ENCODE measurements at regions not wholly inside any gene's neighbourhood (a gene's known extent, or its start where the extent isn't known, plus 50 kb on each side); places are given as distances from the start of the nearest gene placed in this dataset.

DNA sequence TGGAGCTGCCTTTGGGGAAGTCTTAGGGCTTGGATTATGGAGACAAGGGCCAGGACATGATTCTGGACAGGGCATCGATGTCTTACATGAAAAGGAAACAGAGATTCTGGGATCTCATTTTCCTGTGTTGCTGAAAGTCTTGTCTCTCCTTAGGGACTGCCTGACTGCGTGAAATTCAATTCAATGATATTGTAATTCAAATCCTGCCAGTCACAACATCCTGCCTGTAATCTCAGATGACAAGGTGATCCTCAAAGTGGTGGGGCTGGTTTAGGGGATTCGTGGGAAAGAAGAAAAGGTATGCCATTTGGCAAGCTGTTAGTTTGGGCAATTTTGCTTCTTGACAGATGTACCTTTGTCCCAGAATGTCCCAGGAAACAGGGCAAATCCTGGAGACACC lies 129.1 kb downstream of the KBTBD8 start (continued):
- no peak for TF ChIP-seq CHD2 (IDR thresholded peaks at IDR 0.05; ENCODE audit: low read length)
- no peak for TF ChIP-seq EGR1 (IDR thresholded peaks at IDR 0.05; ENCODE audit: borderline replicate concordance, low read depth, low read length)
- no peak for TF ChIP-seq RXRA (IDR thresholded peaks at IDR 0.05; ENCODE audit: insufficient read depth, low read depth, low read length)
- TF ChIP-seq, protein P1, sequence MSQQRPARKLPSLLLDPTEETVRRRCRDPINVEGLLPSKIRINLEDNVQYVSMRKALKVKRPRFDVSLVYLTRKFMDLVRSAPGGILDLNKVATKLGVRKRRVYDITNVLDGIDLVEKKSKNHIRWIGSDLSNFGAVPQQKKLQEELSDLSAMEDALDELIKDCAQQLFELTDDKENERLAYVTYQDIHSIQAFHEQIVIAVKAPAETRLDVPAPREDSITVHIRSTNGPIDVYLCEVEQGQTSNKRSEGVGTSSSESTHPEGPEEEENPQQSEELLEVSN (IDR thresholded peaks at IDR 0.05): no peak

Measured in H1 (cell line).